ENCODE measurements at regions not wholly inside any gene's neighbourhood (a gene's known extent, or its start where the extent isn't known, plus 50 kb on each side); places are given as distances from the start of the nearest gene placed in this dataset.
"Not testable (repeated sequence)": the region's sequence is repeated elsewhere in the genome, so short reads cannot be mapped to it uniquely, and the experiment has no call there.

DNA sequence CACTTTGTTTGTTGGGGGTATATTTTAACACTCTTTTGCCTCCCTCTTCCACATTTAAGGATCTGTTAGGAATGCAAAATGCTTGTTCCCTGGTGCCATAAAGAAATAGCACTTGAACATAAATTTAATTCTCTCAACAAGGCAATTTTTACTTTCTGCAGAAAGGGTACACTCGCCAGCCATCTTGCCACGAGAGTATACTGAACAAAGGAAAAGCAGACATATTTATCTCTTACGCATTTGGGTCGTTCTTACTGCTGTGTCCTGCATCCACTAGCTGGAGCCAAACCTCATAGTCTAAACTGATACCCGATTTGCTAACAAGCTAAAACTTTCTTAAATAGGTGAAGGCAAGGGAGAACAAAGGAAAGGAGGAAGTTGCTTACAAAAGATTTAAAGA lies 129.5 kb downstream of the B3GNT2 start:
- no peak for DNase-seq

DNA sequence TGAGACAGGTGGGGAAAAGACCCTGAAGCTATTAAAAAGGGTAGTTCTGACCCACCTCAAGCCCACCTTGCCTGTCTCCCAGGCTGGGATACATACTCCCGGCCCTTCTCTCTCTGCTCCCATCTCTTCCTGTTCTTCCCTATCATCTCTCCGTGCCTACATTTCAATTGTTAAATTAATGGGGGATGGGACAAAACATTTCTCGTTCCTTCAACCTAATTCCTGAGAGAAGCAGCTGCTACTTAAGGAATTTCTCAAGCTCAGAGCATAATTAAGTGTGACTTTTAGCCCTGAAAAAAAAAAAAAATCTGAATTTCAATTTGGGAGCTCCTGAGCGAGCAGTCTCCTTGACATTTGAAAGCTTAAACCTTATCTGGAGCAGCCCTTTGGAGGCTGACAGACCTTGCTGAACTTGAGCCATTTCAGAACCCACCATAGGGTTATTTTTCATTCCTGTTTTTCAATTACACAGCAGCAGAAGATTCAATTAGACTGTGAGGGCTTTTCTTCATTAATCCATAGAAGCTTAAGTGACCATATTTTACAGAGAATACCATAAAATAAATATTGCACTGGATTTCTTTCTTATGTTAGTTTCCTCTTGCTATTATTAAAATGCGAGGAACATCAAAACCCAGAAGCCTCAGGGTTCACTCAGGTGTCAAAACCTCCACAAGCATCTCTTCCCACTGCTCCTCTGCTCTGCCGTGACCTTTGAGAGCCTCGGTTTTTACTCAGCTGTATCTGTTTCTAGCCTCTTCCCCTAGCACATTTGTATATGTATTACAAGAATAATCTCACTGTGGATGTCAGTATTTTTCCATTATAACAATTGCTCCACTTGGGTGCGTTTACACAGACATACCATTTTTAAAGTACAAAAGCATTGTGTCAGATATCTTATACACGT lies 125.7 kb downstream of the B3GNT2 start:
- DNase-seq, result no peak

GRCh38 chr2:62320657-62321357 lies 124.9 kb downstream of the B3GNT2 start:
- no peak for DNase-seq

DNA sequence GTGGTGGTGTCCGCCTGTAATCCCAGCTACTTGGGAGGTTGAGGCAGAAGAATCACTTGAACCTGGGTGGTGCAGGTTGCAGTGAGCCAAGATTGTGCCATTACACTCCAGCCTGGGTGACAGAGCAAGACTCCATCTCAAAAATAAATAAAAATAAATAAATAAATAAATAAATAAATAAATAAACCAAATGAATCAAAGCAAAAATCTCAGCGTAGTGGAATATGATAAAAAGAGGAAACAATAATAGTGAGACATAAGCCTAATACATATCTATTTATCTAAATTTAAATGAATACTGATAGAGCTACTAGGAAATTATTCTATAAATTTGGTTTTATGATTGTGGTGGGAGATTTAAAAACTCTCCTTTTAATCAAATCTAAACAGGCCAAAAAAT lies 124.2 kb downstream of the B3GNT2 start:
- not testable (repeated sequence) for DNase-seq

DNA sequence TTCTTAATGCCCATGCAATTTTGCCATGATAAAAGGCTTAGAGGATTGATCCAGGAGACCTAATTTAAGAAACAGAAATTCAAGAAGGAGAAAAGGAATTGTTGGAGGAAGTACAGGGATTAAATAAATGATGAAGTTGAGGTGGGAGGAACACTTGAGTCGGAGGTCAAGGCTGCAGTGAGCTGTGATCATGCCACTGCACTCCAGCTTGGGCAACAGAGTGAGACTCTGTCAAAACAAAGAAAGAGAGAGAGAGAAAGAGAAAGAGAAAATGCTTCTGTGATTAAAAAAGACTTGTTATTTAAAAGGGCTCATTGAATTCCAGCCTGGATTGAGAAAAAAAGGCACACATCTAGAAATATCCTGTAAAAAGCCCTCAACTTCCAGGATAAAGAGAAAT lies 123.2 kb downstream of the B3GNT2 start:
- no peak for DNase-seq

- no peak for DNase-seq
Measured at GRCh38 chr2:62315476-62315875, 119.6 kb downstream of the B3GNT2 start.

DNA sequence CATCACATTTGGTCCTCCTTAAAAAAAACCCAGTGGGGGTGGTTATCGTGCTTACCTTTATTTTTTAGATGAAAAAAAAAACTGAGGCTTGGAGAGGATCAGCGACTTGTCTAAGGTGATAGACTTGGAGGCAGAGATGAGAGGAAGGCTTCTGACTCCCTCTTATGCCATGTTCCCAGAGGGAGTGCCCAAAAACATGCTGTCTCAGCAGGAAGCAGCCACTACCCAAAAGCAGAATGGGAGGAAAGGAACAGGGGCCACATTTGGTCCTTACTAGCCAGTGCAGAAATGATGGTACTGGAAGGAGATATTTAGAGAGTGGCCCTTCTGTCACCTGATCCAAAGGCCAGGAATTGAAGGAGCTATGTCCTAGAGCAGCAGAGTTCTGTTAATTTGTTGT lies 118.4 kb downstream of the B3GNT2 start:
- DNase-seq, result no peak

DNA sequence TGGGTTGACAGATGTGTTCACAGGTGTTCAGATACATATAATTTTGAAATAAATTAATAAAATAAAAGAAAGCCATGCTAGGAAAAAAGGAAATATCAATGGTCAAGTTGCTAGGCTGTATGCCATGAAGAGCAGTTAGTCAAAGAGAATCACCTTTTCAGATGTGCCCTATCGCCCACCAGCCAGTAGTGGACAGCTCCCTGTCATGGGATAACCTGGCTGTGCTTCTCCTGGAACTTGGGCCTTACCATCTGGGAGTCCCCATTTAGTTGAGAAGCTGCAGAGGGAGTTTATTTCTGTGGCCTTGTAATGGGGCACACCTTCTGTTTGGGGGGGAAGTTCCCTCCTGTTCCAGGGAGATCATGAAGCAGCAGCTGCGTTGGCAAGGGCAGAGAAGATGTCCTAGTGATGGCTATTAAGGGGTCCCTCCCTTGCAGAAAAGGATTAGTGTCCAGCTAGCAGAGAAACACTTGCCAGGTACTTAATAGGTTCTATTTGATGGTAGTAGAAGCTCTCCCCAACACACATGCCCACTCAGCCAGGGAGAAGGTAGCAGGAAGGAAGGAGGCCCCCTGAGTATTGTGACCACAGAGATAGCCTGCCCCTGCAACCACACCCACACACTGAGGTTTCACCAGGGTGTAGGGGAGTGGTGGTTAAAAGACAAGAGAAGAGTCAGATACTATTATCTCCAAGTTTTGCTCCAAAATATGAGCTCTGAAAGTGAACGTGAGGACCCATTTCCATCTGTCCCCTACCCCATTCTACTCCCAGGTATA lies 117.7 kb downstream of the B3GNT2 start:
- no peak for DNase-seq

GRCh38 chr2:62309465-62310091 lies 113.7 kb downstream of the B3GNT2 start:
- DNase-seq, result no peak

DNA sequence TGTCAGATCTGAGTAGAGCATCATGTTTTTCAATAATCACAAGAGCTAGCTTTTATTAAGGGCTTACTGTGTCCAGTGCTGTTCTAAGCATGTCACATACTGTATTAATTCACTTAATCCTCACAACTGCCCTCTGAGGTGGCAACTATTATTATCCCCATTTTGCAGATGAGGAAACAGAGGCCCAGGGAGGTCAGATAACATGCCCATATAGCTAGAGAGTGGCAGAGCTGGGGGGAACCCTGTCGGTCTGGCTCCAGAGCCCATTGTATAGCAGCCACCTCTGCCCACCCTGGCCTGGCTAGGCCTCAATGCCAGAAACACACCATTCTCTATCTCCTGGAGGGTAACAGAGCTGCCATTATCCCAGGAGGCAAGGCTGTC lies 113.2 kb downstream of the B3GNT2 start:
- DNase-seq, result no peak

- no peak for DNase-seq
Measured at GRCh38 chr2:62307469-62308389, 111.8 kb downstream of the B3GNT2 start.

GRCh38 chr2:62306751-62307468 lies 111.0 kb downstream of the B3GNT2 start:
- DNase-seq, result peak; percentile 40

DNA sequence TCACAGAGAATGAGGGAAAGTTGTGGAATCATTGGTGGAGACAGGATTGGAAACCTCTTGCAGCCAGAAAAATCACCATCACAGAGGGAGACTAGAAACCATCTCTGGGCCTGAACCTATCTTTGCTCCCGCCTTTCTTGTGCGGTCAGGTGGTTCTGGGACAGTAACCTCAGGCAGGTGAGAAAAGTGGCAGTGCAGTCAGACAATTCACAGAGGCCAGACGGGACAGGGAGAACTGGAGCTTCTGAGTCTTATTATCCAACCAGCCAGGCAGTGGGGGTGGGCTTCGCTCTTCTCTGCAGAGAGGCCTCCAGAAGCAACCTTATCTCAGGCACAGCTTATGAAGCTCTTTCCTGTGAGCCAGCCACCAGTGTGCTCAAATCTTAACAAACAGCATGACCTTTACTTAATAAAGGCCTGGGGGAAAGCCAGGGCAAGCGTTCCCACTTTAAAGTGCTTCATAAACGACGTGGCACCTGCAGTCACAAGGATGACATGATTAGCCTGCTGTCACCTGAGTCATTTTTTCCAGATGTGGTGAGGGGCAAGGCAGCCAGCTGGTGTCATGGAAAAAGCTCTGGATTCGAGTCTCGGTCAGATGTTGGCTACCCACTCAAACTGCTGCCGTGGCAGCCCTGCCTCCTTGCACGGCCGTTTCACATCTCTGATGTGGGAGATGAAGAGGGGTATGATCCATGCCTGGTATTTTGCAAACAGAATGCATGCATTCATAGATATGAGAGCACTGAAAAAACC lies 109.7 kb downstream of the B3GNT2 start:
- peak; percentile 23 for DNase-seq

- peak; percentile 41 for DNase-seq
Measured at GRCh38 chr2:62304429-62305417, 108.8 kb downstream of the B3GNT2 start.

DNA sequence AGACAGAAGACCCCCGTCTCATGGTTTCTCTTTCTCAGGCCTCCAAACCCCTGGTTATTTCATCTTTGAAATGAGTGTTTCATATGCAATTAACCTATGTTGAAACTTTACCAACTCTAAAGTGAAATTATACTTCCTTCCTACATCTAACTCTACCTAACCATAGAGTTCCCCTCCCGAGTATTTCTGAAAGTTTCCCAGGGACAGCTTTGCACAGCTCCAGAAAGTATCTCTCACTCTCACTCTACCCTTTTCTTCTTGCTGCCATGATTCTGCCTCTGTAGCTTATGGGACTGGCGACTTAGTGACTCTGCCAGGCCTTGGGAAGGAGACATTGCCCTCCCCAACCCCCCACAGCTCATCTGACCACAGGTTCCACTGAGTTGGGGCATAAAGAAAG lies 107.9 kb downstream of the B3GNT2 start:
- no peak for DNase-seq

DNA sequence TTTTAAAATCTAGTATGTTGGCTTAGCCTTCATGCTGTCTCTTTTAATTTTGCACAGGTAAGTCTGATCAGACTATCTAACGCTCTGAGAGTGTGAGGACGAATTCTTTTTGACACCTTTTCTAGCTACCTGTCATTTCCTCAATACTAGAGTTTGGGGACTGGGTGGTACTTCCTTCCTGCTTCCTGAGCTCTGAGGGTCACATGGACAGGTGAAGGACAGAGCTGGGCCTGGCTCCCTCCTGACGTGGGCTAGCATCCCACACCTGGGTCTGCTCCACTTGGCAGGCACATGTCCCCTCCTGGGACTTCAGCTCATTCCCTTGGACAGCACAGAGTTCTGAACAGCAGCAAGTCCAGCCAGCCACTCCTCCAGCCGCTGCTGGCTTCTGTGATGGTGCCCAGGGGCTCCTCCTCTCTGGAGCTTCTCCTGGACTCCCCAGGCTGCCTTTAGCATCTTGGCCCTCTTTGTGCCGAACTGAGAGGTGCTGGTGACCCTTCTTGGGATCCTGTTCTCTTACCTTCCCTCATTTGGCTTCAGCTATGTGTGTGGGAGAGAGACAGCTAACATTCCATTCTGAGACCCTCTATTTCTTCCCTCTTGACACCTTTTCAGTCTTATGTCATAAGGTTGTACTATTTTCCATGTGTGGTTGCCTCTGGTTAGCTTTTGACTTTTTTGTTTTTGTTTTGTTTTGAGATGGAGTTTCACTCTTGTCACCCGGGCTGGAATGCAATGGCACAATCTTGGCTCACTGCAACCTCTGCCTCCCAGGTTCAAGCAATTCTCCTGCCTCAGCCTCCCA lies 106.9 kb downstream of the B3GNT2 start:
- no peak for DNase-seq

DNA sequence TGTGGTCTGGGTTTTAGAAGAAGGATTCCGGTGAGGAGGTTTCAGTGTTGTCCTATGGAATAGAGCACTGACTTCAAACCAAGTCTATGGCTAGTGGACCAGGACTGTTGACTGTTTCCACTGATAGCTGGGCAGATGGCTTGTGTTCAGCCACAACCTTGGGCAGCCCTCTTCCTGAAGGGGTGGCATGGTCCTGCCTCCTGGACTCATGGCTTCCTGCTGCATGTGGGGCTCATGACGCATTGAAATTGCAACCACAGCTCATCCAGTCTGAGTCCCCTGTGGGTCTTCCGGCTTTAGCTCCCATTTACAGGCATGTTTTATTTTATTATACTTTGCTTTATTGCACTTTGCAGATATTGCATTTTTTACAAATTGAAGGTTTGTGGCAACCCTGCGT lies 105.0 kb downstream of the B3GNT2 start:
- DNase-seq, result no peak

DNA sequence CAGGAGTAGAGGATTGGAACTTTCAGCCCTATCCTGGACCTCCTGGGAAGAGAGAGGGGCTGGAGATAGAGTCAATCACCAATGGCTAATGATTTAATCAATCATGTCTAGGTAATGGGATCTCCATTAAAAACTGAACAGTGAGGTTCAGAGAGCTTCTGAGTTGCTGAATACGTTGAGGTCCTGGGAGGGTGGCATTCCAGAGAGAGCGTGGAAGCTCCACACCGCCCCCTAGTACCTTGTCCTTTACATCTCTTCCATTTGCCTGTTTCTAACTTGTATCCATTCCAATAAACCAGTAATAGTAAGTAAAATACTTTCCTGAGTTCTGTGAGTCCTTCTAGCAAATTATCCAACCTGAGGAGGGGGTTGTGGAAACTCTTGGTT lies 101.7 kb downstream of the B3GNT2 start:
- DNase-seq, result no peak

Measured in SHP77 treated with DMSO at 0.1 percent for 48 hours (cell line).